ENCODE measurements at regions not wholly inside any gene's neighbourhood (a gene's known extent, or its start where the extent isn't known, plus 50 kb on each side); places are given as distances from the start of the nearest gene placed in this dataset.
A peak's percentile ranks its signal among the peaks of the same experiment; 100 is the strongest.

- TF ChIP-seq, protein P1, sequence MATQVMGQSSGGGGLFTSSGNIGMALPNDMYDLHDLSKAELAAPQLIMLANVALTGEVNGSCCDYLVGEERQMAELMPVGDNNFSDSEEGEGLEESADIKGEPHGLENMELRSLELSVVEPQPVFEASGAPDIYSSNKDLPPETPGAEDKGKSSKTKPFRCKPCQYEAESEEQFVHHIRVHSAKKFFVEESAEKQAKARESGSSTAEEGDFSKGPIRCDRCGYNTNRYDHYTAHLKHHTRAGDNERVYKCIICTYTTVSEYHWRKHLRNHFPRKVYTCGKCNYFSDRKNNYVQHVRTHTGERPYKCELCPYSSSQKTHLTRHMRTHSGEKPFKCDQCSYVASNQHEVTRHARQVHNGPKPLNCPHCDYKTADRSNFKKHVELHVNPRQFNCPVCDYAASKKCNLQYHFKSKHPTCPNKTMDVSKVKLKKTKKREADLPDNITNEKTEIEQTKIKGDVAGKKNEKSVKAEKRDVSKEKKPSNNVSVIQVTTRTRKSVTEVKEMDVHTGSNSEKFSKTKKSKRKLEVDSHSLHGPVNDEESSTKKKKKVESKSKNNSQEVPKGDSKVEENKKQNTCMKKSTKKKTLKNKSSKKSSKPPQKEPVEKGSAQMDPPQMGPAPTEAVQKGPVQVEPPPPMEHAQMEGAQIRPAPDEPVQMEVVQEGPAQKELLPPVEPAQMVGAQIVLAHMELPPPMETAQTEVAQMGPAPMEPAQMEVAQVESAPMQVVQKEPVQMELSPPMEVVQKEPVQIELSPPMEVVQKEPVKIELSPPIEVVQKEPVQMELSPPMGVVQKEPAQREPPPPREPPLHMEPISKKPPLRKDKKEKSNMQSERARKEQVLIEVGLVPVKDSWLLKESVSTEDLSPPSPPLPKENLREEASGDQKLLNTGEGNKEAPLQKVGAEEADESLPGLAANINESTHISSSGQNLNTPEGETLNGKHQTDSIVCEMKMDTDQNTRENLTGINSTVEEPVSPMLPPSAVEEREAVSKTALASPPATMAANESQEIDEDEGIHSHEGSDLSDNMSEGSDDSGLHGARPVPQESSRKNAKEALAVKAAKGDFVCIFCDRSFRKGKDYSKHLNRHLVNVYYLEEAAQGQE (IDR thresholded peaks at IDR 0.05; ENCODE audit: borderline replicate concordance), result peak; percentile 65; the same call in 1 of the 2 replicates
- TF ChIP-seq, protein P1 (CRISPR knock-in tag; IDR thresholded peaks at IDR 0.05; ENCODE audit: low read depth), result no peak
- TF ChIP-seq, protein P2, sequence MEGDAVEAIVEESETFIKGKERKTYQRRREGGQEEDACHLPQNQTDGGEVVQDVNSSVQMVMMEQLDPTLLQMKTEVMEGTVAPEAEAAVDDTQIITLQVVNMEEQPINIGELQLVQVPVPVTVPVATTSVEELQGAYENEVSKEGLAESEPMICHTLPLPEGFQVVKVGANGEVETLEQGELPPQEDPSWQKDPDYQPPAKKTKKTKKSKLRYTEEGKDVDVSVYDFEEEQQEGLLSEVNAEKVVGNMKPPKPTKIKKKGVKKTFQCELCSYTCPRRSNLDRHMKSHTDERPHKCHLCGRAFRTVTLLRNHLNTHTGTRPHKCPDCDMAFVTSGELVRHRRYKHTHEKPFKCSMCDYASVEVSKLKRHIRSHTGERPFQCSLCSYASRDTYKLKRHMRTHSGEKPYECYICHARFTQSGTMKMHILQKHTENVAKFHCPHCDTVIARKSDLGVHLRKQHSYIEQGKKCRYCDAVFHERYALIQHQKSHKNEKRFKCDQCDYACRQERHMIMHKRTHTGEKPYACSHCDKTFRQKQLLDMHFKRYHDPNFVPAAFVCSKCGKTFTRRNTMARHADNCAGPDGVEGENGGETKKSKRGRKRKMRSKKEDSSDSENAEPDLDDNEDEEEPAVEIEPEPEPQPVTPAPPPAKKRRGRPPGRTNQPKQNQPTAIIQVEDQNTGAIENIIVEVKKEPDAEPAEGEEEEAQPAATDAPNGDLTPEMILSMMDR (IDR thresholded peaks at IDR 0.05 in 2 of 3, conservative IDR thresholded peaks at IDR 0.05 in 1 of 3; ENCODE audit: insufficient read depth in 2 of 3, low read depth in 1 of 3, low read length in 3 of 3), result peak in 2 of 3 experiments; percentile 17 to 65; a peak in 3 of 6 replicates
Measured at GRCh38 chr7:91784469-91784868, 96.0 kb downstream of the MTERF1 start (continued).
